WTC11 (cell line): ENCODE measurements at regions not wholly inside any gene's neighbourhood (a gene's known extent, or its start where the extent isn't known, plus 50 kb on each side); places are given as distances from the start of the nearest gene placed in this dataset.
"Not testable (repeated sequence)": the region's sequence is repeated elsewhere in the genome, so short reads cannot be mapped to it uniquely, and the experiment has no call there.

Source experiments
- ATAC-seq: fragments of 200-7000 bp; cut with Tn5 transposase; 2 replicates; pipeline ENCODE4 v1.10.0; 2021; ENCODE audit warnings: mild to moderate bottlenecking, moderate library complexity
- CTCF ChIA-PET: fragments of 300-600 bp; sonication (Branson Sonifier 250); formaldehyde crosslinking; loops from one replicate; lab custom pipeline; 2021; ENCODE audit warnings: antibody characterized with exemption; lab: Charles Lee
- POLR2A ChIA-PET: fragments of 350-600 bp; sonication (Branson Sonifier 250); formaldehyde crosslinking; loops from one replicate; lab custom pipeline; 2021; ENCODE audit warnings: antibody characterized with exemption; lab: Charles Lee
- DNase-seq: peaks from one replicate; pipeline ENCODE4 v3.0.0; 2021; ENCODE audit warnings: low spot score
- H3K27ac Mint-ChIP-seq: 2 replicates; pipeline ENCODE4 v1.8.0; 2021; ENCODE audit warnings: mixed read lengths
- H3K27me3 Mint-ChIP-seq: 2 replicates; pipeline ENCODE4 v1.8.0; 2021; ENCODE audit warnings: low read depth, mild to moderate bottlenecking, moderate library complexity, mixed read lengths
- H3K36me3 Mint-ChIP-seq: 2 replicates; pipeline ENCODE4 v1.8.0; 2021; ENCODE audit warnings: mixed read lengths
- H3K4me1 Mint-ChIP-seq: 2 replicates; pipeline ENCODE4 v1.8.0; 2022; ENCODE audit warnings: mixed read lengths
- H3K4me3 Mint-ChIP-seq: 2 replicates; pipeline ENCODE4 v1.8.0; 2021; ENCODE audit warnings: mild to moderate bottlenecking, moderate library complexity, mixed read lengths
- H3K9me3 Mint-ChIP-seq: 2 replicates; pipeline ENCODE4 v1.8.0; 2021; ENCODE audit warnings: mixed read lengths
- AFF4 ChIP-seq: sonication (generic); formaldehyde crosslinking; IDR thresholded peaks from 2 replicates; pipeline ENCODE4 v1.8.1; 2023; ENCODE audit warnings: mild to moderate bottlenecking, missing genetic modification reagents, borderline replicate concordance
- ARID4B ChIP-seq: sonication (generic); formaldehyde crosslinking; IDR thresholded peaks from 2 replicates; pipeline ENCODE4 v1.8.0; 2023; ENCODE audit warnings: missing genetic modification reagents, mild to moderate bottlenecking, borderline replicate concordance
- ATF2 ChIP-seq: sonication (generic); formaldehyde crosslinking; IDR thresholded peaks from 2 replicates; pipeline ENCODE4 v1.8.1; 2022; ENCODE audit warnings: low read depth, missing genetic modification reagents, borderline replicate concordance
- ATF6 ChIP-seq: sonication (generic); formaldehyde crosslinking; IDR thresholded peaks from 2 replicates; pipeline ENCODE4 v1.8.1; 2023; ENCODE audit warnings: mild to moderate bottlenecking, missing genetic modification reagents
- CTCF ChIP-seq: fragments of 200-600 bp; IDR thresholded peaks from 2 replicates; pipeline ENCODE4 v1.8.0; 2022; ENCODE audit warnings: antibody characterized with exemption
- GTF2I ChIP-seq: fragments of 250-450 bp; sonication (Bioruptor Pico); conservative IDR thresholded peaks from 2 replicates; pipeline ENCODE4 v1.4.0; 2021; ENCODE audit warnings: mild to moderate bottlenecking
- HMGA2 ChIP-seq: fragments of 250-450 bp; sonication (Bioruptor Pico); IDR thresholded peaks from 2 replicates; pipeline ENCODE4 v1.4.0; 2021; ENCODE audit warnings: mild to moderate bottlenecking, moderate library complexity
- IRF2 ChIP-seq: sonication (generic); formaldehyde crosslinking; IDR thresholded peaks from 2 replicates; pipeline ENCODE4 v1.8.0; 2022; ENCODE audit warnings: low read depth, missing genetic modification reagents, borderline replicate concordance
- NFYB ChIP-seq: sonication (generic); formaldehyde crosslinking; conservative IDR thresholded peaks from 2 replicates; pipeline ENCODE4 v1.8.0; 2022; ENCODE audit warnings: low read depth, missing genetic modification reagents
- SMAD3 ChIP-seq: sonication (generic); formaldehyde crosslinking; IDR thresholded peaks from 2 replicates; pipeline ENCODE4 v1.8.0; 2022; ENCODE audit warnings: missing genetic modification reagents, mild to moderate bottlenecking, borderline replicate concordance
- TEAD4 ChIP-seq: sonication (generic); formaldehyde crosslinking; IDR thresholded peaks from 2 replicates; pipeline ENCODE4 v1.8.0; 2022; ENCODE audit warnings: mild to moderate bottlenecking, missing genetic modification reagents
- TP53 ChIP-seq: sonication (generic); formaldehyde crosslinking; IDR thresholded peaks from 2 replicates; pipeline ENCODE4 v1.8.1; 2023; ENCODE audit warnings: mild to moderate bottlenecking, missing genetic modification reagents
- ZMAT4 ChIP-seq: fragments of 250-450 bp; sonication (Bioruptor Pico); IDR thresholded peaks from 2 replicates; pipeline ENCODE4 v1.9.0; 2021; ENCODE audit warnings: mild to moderate bottlenecking
- ZNF138 ChIP-seq: sonication (generic); formaldehyde crosslinking; conservative IDR thresholded peaks from 2 replicates; pipeline ENCODE4 v1.8.1; 2022; ENCODE audit warnings: mild to moderate bottlenecking, moderate library complexity, missing genetic modification reagents

- no peaks in the 10 kb centered on the region; the same call in 1 of the 2 replicates for H3K27me3 Mint-ChIP-seq
- no peak overlapping the region for H3K27ac Mint-ChIP-seq
- TF ChIP-seq IRF2 (CRISPR knock-in tag) = no peak
- TF ChIP-seq CTCF = peak; percentile 57
- TF ChIP-seq, all 79 proteins: peak for 1
- Mint-ChIP-seq H3K4me3 (no peak overlapping the region), H3K36me3 (no peaks in the 10 kb centered on the region), H3K4me1 (no peaks in the 10 kb centered on the region), H3K9me3 (peaks cover 4% of the 10 kb centered on the region)
- DNase-seq (no peak), ATAC-seq (peak; percentile 61)
- ChIA-PET POLR2A (no interaction called here), CTCF (no interaction called here)
These were observed 102.0 kb upstream of the MYRIP start for GRCh38 chr3:39707314-39707909.

- ATAC-seq (no peak), DNase-seq (no peak)
- Mint-ChIP-seq H3K27me3 (no peaks in the 10 kb centered on the region; the same call in 1 of the 2 replicates), H3K4me3 (no peak overlapping the region), H3K4me1 (0 out of 2 replicates have a peak, but pooled peaks cover 2% of the 10 kb centered on the region), H3K27ac (no peak overlapping the region), H3K36me3 (no peaks in the 10 kb centered on the region), H3K9me3 (peaks cover 15% of the 10 kb centered on the region)
- CTCF ChIA-PET = no interaction called here
- POLR2A ChIA-PET = no interaction called here
- TF ChIP-seq ZNF138 (CRISPR knock-in tag) (no peak), ATF6 (no peak), GTF2I (CRISPR knock-in tag) (no peak), ARID4B (no peak), AFF4 (no peak), NFYB (CRISPR knock-in tag) (no peak), ATF2 (CRISPR knock-in tag) (no peak), SMAD3 (CRISPR knock-in tag) (no peak), TP53 (no peak), TEAD4 (no peak), HMGA2 (CRISPR knock-in tag) (no peak), ZMAT4 (CRISPR knock-in tag) (no peak)
These were observed 96.9 kb upstream of the MYRIP start for GRCh38 chr3:39712413-39713048.

GRCh38 chr3:39713341-39713740 lies 96.1 kb upstream of the MYRIP start:
- H3K36me3 Mint-ChIP-seq, DNase-seq, H3K27ac Mint-ChIP-seq, CTCF ChIA-PET, ATAC-seq, H3K27me3 Mint-ChIP-seq, POLR2A ChIA-PET, H3K4me1 Mint-ChIP-seq, H3K4me3 Mint-ChIP-seq: not testable (repeated sequence)
- peaks cover 15% of the 10 kb centered on the region for H3K9me3 Mint-ChIP-seq
